ENCODE measurements at regions not wholly inside any gene's neighbourhood (a gene's known extent, or its start where the extent isn't known, plus 50 kb on each side); places are given as distances from the start of the nearest gene placed in this dataset.

DNA sequence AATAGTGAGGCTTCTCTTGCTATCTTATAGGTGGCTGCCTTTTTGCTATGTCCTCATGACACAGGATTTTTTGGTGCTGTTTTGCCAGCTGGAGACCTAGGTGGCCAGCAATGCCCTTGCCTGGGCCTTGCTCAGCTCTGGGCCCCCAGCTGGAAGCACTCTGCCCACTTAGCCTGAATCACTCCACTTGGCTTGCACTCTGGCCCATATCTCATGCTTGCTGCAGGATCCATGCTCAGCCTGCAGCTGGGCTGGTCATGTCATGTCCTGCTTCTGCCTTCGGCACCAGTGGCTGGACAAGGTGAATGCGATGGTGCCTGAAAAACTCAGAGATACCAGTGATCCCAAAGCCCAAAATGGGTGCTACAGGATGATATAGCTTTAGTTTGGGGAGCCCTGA is 818.6 kb upstream of the FAT3 start:
- TF ChIP-seq POLR2AphosphoS5 (IDR thresholded peaks at IDR 0.05; ENCODE audit: low read depth, low read length) (no peak), SIN3A (IDR thresholded peaks at IDR 0.05; ENCODE audit: borderline replicate concordance, insufficient read depth, low read length) (no peak)
- TF ChIP-seq, protein P1, sequence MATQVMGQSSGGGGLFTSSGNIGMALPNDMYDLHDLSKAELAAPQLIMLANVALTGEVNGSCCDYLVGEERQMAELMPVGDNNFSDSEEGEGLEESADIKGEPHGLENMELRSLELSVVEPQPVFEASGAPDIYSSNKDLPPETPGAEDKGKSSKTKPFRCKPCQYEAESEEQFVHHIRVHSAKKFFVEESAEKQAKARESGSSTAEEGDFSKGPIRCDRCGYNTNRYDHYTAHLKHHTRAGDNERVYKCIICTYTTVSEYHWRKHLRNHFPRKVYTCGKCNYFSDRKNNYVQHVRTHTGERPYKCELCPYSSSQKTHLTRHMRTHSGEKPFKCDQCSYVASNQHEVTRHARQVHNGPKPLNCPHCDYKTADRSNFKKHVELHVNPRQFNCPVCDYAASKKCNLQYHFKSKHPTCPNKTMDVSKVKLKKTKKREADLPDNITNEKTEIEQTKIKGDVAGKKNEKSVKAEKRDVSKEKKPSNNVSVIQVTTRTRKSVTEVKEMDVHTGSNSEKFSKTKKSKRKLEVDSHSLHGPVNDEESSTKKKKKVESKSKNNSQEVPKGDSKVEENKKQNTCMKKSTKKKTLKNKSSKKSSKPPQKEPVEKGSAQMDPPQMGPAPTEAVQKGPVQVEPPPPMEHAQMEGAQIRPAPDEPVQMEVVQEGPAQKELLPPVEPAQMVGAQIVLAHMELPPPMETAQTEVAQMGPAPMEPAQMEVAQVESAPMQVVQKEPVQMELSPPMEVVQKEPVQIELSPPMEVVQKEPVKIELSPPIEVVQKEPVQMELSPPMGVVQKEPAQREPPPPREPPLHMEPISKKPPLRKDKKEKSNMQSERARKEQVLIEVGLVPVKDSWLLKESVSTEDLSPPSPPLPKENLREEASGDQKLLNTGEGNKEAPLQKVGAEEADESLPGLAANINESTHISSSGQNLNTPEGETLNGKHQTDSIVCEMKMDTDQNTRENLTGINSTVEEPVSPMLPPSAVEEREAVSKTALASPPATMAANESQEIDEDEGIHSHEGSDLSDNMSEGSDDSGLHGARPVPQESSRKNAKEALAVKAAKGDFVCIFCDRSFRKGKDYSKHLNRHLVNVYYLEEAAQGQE (IDR thresholded peaks at IDR 0.05; ENCODE audit: insufficient read depth in 1 of 2, low read depth in 2 of 2, low read length in 2 of 2), result no peak
